ENCODE measurements at regions not wholly inside any gene's neighbourhood (a gene's known extent, or its start where the extent isn't known, plus 50 kb on each side); places are given as distances from the start of the nearest gene placed in this dataset.

DNA sequence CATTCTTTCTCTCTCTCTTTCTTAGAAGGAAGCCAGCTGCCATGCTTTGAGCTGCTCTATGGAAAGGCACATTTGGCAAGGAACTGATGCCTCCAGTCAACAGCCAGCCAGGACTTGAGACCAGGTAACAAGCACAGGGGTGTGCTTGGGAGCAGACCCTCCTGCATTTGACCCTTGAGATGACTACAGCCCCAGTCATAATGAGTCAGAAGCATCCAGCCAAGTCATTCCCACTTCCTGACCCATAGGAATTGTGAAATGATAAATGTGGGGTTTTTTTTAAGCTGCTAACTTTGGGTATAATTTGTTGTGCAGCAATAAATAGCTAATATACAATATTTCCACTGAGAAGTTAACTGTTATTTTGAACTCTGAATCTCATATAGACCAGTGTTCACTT, 446.9 kb downstream of the GRXCR1 start:
- H3K36me3 ChIP-seq (ENCODE audit: control insufficient read depth, insufficient read depth, low read length), result no peaks in the 10 kb centered on the region
- DNase-seq, result no peak
- no peak overlapping the region for H3K4me3 ChIP-seq (ENCODE audit: low read length)

DNA sequence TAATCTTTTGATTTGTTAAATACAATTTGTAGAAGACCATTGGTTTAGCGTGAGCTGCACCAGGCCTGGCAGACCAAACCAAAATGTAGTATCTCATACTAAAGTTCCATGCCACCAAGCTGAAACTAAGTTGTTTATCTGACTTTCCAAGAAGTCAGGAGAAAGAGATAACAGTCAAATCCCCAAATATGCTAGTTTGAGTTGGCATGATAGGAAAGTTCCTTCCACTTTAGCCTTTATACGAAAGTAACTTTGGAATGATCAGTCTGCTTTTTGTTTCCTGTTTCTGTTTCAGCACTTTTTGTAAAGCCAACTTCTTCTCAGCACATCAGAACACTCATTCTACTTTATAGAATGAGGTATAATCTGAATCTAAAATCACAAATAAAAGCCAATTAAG, 449.2 kb downstream of the GRXCR1 start:
- Histone ChIP-seq H3K4me3 (ENCODE audit: low read length) (no peak overlapping the region), H3K27me3 (ENCODE audit: control insufficient read depth, insufficient read depth, low read length) (no peaks in the 10 kb centered on the region), H3K36me3 (ENCODE audit: control insufficient read depth, insufficient read depth, low read length) (no peaks in the 10 kb centered on the region), H3K4me1 (ENCODE audit: control insufficient read depth, insufficient read depth, low read length) (no peaks in the 10 kb centered on the region), H3K27ac (ENCODE audit: low read length) (no peak overlapping the region), H3K9me3 (replicated peaks; ENCODE audit: control insufficient read depth, low read depth, low read length) (no peaks in the 10 kb centered on the region)
- WGBS (ENCODE audit: insufficient coverage), result no CpG with 5 or more reads among the region's 2 CpGs
- no peak for DNase-seq

More for the DNA sequence above, 446.9 kb downstream of the GRXCR1 start:
- H3K27me3 ChIP-seq (ENCODE audit: control insufficient read depth, insufficient read depth, low read length), result no peaks in the 10 kb centered on the region
- no peaks in the 10 kb centered on the region for H3K9me3 ChIP-seq (replicated peaks; ENCODE audit: control insufficient read depth, low read depth, low read length)
- H3K27ac ChIP-seq (ENCODE audit: low read length), result no peak overlapping the region
- H3K4me1 ChIP-seq (ENCODE audit: control insufficient read depth, insufficient read depth, low read length), result no peaks in the 10 kb centered on the region

DNA sequence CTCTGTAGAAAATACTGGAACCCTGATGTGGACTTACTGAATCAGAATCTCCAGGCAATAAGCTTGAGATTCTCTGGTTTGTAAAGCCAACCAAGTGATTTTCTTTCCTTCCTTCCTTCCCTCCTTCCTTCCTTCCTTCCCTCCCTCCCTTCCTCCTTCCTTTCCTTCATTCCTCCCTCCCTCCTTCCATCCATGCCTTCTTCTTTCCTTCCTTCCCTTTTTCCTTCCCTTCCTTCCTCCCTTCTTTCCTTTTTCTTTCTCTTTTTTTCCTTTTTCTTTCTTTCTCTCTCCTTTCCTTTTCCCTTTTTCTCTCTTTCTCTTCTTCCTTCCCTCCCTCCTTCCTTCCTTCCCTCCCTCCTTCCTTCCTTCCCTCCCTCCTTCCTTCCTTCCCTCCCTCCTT, 450.8 kb downstream of the GRXCR1 start:
- Histone ChIP-seq H3K4me1 (ENCODE audit: control insufficient read depth, insufficient read depth, low read length) (no peaks in the 10 kb centered on the region), H3K27me3 (ENCODE audit: control insufficient read depth, insufficient read depth, low read length) (no peaks in the 10 kb centered on the region), H3K27ac (ENCODE audit: low read length) (no peak overlapping the region), H3K36me3 (ENCODE audit: control insufficient read depth, insufficient read depth, low read length) (no peaks in the 10 kb centered on the region), H3K9me3 (replicated peaks; ENCODE audit: control insufficient read depth, low read depth, low read length) (no peaks in the 10 kb centered on the region), H3K4me3 (ENCODE audit: low read length) (no peak overlapping the region)
- no peak for DNase-seq

- Histone ChIP-seq H3K9me3 (replicated peaks; ENCODE audit: control insufficient read depth, low read depth, low read length) (no peaks in the 10 kb centered on the region), H3K4me1 (ENCODE audit: control insufficient read depth, insufficient read depth, low read length) (no peaks in the 10 kb centered on the region), H3K36me3 (ENCODE audit: control insufficient read depth, insufficient read depth, low read length) (no peaks in the 10 kb centered on the region), H3K27me3 (ENCODE audit: control insufficient read depth, insufficient read depth, low read length) (no peaks in the 10 kb centered on the region), H3K4me3 (ENCODE audit: low read length) (no peak overlapping the region), H3K27ac (ENCODE audit: low read length) (no peak overlapping the region)
- DNase-seq, result no peak
- no CpG with 5 or more reads among the region's 3 CpGs for WGBS (ENCODE audit: insufficient coverage)
Observed at GRCh38 chr4:43345323-43345925, 452.9 kb downstream of the GRXCR1 start.

- WGBS (ENCODE audit: insufficient coverage), result no CpG with 5 or more reads among the region's 2 CpGs
- H3K27me3 ChIP-seq (ENCODE audit: control insufficient read depth, insufficient read depth, low read length), result no peaks in the 10 kb centered on the region
Observed at GRCh38 chr4:43348591-43348990, 456.1 kb downstream of the GRXCR1 start.

GRCh38 chr4:43351970-43352806, 459.7 kb downstream of the GRXCR1 start:
- WGBS (ENCODE audit: insufficient coverage), result no CpG with 5 or more reads among the region's 1 CpG
- Histone ChIP-seq H3K27me3 (ENCODE audit: control insufficient read depth, insufficient read depth, low read length) (no peaks in the 10 kb centered on the region), H3K4me3 (ENCODE audit: low read length) (no peak overlapping the region), H3K4me1 (ENCODE audit: control insufficient read depth, insufficient read depth, low read length) (no peaks in the 10 kb centered on the region), H3K36me3 (ENCODE audit: control insufficient read depth, insufficient read depth, low read length) (no peaks in the 10 kb centered on the region), H3K27ac (ENCODE audit: low read length) (no peak overlapping the region), H3K9me3 (replicated peaks; ENCODE audit: control insufficient read depth, low read depth, low read length) (no peaks in the 10 kb centered on the region)
- DNase-seq, result no peak

More at GRCh38 chr4:43348591-43348990, 456.1 kb downstream of the GRXCR1 start:
- H3K9me3 ChIP-seq (replicated peaks; ENCODE audit: control insufficient read depth, low read depth, low read length), result no peaks in the 10 kb centered on the region
- no peak for DNase-seq
- H3K4me3 ChIP-seq (ENCODE audit: low read length), result no peak overlapping the region
- H3K36me3 ChIP-seq (ENCODE audit: control insufficient read depth, insufficient read depth, low read length), result no peaks in the 10 kb centered on the region
- no peak overlapping the region for H3K27ac ChIP-seq (ENCODE audit: low read length)
- H3K4me1 ChIP-seq (ENCODE audit: control insufficient read depth, insufficient read depth, low read length), result no peaks in the 10 kb centered on the region

- H3K9me3 ChIP-seq (replicated peaks; ENCODE audit: control insufficient read depth, low read depth, low read length), result no peaks in the 10 kb centered on the region
- 45% methylated on average over 2 of the region's 3 CpGs for WGBS (ENCODE audit: insufficient coverage)
- no peaks in the 10 kb centered on the region for H3K27me3 ChIP-seq (ENCODE audit: control insufficient read depth, insufficient read depth, low read length)
- no peaks in the 10 kb centered on the region for H3K36me3 ChIP-seq (ENCODE audit: control insufficient read depth, insufficient read depth, low read length)
- no peak overlapping the region for H3K27ac ChIP-seq (ENCODE audit: low read length)
- H3K4me1 ChIP-seq (ENCODE audit: control insufficient read depth, insufficient read depth, low read length), result no peaks in the 10 kb centered on the region
- H3K4me3 ChIP-seq (ENCODE audit: low read length), result no peak overlapping the region
- no peak for DNase-seq
Observed at GRCh38 chr4:43352859-43353258, 460.3 kb downstream of the GRXCR1 start.

DNA sequence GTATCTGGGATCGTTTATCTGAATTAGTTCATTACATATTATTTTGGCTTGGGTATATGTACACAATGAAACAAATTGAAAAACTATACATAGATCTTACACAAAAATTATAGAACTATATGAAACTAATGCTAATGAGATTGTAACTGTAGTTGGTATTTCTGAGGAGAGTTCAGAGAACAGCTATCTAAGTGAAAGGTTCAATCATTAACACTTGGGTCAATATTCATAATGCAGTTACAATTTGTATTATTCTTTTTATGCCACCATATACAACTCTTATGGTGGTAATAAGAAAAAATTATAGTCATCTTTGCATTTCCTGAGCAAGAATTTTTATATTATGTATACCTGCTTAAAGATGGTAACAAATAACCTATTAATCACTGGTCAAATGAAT, 461.0 kb downstream of the GRXCR1 start:
- H3K36me3 ChIP-seq (ENCODE audit: control insufficient read depth, insufficient read depth, low read length), result no peaks in the 10 kb centered on the region

GRCh38 chr4:43356786-43357185, 464.3 kb downstream of the GRXCR1 start:
- Histone ChIP-seq H3K9me3 (replicated peaks; ENCODE audit: control insufficient read depth, low read depth, low read length) (no peaks in the 10 kb centered on the region), H3K27ac (ENCODE audit: low read length) (no peak overlapping the region), H3K27me3 (ENCODE audit: control insufficient read depth, insufficient read depth, low read length) (no peaks in the 10 kb centered on the region), H3K36me3 (ENCODE audit: control insufficient read depth, insufficient read depth, low read length) (no peaks in the 10 kb centered on the region), H3K4me1 (ENCODE audit: control insufficient read depth, insufficient read depth, low read length) (no peaks in the 10 kb centered on the region), H3K4me3 (ENCODE audit: low read length) (no peak overlapping the region)
- no peak for DNase-seq
- no CpG with 5 or more reads among the region's 3 CpGs for WGBS (ENCODE audit: insufficient coverage)

More for the DNA sequence above, 461.0 kb downstream of the GRXCR1 start:
- WGBS (ENCODE audit: insufficient coverage), result no CpG with 5 or more reads among the region's 1 CpG
- Histone ChIP-seq H3K27ac (ENCODE audit: low read length) (no peak overlapping the region), H3K4me1 (ENCODE audit: control insufficient read depth, insufficient read depth, low read length) (no peaks in the 10 kb centered on the region), H3K4me3 (ENCODE audit: low read length) (no peak overlapping the region), H3K27me3 (ENCODE audit: control insufficient read depth, insufficient read depth, low read length) (no peaks in the 10 kb centered on the region), H3K9me3 (replicated peaks; ENCODE audit: control insufficient read depth, low read depth, low read length) (no peaks in the 10 kb centered on the region)
- no peak for DNase-seq

GRCh38 chr4:43357252-43357974, 464.9 kb downstream of the GRXCR1 start:
- no CpG with 5 or more reads among the region's 2 CpGs for WGBS (ENCODE audit: insufficient coverage)
- no peak for DNase-seq
- H3K4me3 ChIP-seq (ENCODE audit: low read length), result no peak overlapping the region

More at GRCh38 chr4:43357252-43357974, 464.9 kb downstream of the GRXCR1 start:
- Histone ChIP-seq H3K9me3 (replicated peaks; ENCODE audit: control insufficient read depth, low read depth, low read length) (no peaks in the 10 kb centered on the region), H3K4me1 (ENCODE audit: control insufficient read depth, insufficient read depth, low read length) (no peaks in the 10 kb centered on the region), H3K27me3 (ENCODE audit: control insufficient read depth, insufficient read depth, low read length) (no peaks in the 10 kb centered on the region), H3K27ac (ENCODE audit: low read length) (no peak overlapping the region), H3K36me3 (ENCODE audit: control insufficient read depth, insufficient read depth, low read length) (no peaks in the 10 kb centered on the region)

Measured in muscle of leg (tissue), 3 donors.